Activated naive CD4-positive, alpha-beta T cell treated with anti-CD3 and anti-CD28 coated beads, Interleukin-2, amount 50 U/mL, for 16 hours (primary cell): ENCODE measurements at regions not wholly inside any gene's neighbourhood (a gene's known extent, or its start where the extent isn't known, plus 50 kb on each side); places are given as distances from the start of the nearest gene placed in this dataset.

Experiments used
- DNase-seq: peaks from one replicate; pipeline ENCODE4 v3.0.0-alpha.2; 2020

DNA sequence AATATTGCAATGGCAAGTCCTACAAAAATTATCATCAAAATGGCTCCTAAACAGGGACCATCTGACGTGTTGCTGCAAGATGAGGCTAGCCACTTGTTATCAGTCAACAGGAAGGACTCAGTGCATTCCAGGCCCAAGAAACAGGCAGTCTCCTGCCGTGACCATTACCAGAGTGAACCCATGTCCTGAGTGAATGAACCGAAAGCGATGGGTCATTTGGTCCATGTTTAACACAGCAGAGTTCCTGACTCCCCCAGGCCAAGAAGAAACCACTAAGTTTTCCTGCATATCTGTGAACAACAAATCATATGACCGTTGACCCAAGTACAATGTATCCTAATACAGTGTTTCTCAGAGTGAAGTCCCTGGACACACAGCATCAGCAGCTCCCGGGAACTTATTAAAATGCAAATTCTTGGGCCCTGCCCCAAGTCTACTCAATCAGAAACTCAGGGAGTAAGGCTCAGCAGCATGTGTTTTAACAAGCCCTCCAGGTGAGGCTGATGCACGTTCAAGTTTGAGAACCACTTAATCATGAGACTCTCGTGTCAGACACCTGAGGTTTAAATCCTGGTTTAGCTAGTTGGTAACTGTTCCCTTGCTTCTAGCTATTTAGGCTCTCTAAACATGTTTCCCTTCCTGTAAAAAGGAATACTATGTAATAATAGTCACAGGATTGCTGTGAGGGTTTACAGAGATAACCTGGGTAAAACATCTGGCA is 429.4 kb upstream of the MAF start:
- no peak for DNase-seq

- DNase-seq, result no peak
Observed at GRCh38 chr16:80029381-80029630, 428.8 kb upstream of the MAF start.

DNA sequence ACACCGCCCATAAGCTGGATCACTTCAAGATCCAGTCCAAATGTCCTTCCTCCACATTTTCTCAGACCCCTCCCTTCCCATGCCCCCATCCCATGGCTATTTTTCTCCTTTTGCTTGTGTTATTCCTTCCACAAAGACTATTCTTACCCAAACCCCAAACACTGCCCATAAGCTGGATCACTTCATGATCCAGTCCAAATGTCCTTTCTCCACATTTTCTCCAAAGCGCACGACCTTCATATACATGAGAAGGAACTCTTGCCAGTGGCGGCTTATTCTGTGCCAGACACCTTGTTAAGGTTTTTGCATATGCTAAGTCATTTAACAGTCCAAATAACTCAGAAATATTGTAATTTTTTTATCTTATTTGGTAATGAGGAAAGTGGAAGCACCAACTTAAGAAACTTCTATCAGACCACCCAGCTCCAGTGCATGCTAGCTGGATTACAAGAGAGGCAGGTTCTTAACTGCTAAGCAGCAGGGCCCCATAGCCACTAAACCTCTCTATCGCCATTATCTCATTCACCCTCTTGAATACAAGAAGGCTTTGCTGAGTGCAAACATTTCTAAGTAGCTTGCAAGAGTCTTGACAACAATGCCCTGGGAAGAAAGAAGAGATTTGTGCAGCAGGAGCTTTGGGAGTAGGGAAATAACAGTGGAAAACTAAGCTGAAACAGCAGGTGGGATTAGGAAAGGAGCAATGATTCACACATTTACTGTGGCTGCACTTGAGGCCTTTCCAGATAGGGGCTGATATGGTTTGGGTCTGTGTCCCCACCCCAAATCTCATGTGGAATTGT is 428.2 kb upstream of the MAF start:
- DNase-seq, result no peak

DNA sequence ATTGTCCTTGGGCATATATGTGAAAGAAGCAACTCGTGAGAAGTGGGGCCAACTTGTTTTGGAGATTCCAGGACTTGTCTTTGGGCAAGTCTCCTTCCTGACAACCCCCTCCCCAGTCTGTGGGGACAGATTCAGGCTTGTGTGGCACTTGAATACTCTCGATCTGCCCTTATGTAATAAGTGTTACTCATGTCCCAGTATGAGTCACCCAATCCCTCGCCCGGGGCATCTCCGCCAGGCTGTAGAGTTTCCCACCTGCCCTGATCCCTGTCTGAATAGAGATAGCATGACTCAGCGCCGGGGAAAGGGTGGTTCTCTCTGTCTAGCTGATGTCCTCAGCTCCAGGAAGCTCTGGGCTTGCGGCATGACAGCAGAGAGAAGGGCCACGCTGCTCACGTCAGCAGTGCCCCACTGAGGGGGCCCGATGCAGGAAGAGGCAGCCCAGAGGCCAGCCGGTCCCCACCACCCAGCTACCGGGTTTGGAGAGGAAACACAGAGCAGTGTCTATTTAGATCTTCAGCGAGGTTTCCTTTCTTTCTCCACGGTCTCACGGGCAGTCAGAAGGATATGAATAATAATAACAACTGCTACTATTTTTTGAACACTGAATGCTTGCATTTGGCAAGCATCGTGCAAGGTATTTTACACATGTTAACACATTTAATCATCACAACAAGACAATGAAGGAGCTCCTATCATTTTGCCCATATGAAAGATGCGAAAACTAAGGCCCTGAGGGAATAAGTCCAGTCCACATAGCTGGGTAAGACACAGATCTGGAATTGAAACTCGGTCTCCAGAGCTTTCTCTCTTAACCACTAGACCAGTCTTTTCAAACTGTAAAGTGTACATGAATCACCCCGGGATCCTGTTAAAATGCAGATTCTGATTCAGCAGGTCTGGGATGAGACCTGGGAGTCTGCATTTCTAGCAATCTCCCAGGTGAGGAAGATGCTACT is 426.7 kb upstream of the MAF start:
- peak; percentile 19 for DNase-seq

DNA sequence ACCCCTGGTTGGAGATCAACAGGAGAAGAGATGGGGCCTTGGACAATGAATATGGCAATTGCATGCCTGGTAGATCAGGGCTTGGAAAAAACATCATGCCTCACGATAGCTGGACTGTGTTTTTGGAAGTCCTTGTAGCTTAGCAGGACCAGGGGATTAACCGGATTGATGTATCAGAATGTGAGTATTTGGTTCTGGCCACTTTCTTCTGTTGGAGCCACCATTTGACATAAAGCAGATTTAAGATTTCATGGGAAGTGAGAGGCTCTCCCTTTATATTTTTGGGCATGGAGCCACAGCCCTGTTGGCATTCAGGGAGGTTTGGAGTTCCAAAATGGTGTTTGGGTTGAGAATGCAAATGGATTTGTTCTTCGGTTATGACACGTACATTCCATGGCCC is 424.7 kb upstream of the MAF start:
- no peak for DNase-seq

DNA sequence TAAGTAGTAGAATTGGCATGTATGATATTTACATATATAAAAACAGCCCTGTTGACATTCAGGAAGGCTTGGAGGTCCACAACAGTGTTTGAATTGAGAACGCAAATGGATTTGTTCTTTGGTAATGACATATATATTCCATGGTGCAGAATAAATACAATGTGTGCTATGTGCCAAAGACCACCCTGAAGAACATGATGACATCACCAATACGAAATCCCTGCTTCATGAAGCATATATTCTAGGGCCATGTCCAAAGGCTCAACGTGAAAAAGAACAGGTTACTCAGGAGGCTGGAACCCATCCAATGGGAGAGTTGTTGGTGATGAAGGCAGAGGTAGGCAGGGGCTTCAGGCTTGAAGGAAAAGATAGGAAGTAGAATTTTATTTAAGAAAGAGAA is 423.9 kb upstream of the MAF start:
- no peak for DNase-seq

- DNase-seq, result no peak
Observed at GRCh38 chr16:80023865-80024264, 423.3 kb upstream of the MAF start.

- no peak for DNase-seq
Observed at GRCh38 chr16:80019395-80019794, 418.9 kb upstream of the MAF start.

DNA sequence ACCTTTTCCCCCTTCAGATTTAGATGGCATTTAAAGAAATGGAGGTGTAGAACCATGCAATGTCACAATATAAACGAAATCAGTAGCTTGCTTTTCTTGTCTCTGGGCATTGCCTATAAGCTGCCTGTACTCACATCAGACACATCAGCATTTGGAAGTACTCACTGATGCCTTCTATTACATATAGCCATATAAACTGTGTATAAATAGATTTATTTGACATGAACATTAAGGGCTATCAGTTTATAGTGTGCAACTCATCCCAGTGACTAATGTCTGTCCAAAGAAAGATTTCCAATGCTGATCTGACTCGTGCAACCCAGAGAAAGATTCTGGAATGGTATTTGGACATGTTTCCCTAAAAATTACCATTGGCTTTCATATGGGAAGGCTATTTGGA is 417.9 kb upstream of the MAF start:
- DNase-seq, result no peak

DNA sequence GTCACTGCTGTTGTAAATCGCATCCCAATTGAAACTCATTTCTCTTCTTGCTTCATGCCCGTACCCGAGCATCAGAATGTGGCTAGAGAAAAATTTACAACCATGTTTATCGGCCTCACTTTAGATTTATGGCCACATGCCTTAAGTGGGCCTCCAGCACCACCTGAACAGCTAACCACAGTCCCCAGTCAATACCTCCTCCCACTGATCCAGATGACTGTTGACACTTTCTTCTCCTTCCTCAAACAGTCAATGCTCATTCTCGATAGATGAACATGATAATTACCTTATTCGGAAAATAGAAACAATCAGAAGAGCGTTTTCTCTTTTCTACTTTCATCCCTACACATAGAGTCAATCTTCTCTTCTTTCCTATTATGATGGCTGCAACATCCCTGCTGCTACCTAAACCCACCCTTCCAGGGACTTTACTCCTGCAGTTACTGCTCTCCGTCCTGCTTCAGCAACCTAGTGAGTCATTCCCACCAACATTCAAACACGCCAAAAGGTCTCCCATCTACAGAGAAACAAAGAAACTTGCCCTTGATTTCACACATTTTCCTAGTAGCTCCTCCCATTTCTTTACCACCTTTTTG is 416.3 kb upstream of the MAF start:
- DNase-seq, result no peak

DNA sequence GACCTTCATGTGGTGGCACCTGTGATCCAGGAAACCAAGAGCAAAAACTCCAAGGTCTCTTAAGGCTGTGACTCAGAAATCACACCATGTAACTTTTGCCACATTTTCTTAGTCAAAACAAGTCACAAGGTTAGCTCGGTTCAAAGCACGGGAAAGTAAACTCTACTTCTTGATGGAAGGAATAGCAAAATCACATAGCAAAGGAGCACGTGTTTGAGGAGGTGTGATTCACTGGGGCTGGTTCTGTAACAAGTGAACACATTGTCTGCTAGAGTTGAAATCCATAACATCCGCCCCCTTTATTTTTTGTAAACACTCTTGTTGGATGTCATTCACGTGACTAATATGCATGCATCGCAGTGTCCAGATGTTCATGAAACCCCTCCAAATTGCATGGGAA is 415.0 kb upstream of the MAF start:
- DNase-seq, result no peak

GRCh38 chr16:80014241-80014939 is 413.9 kb upstream of the MAF start:
- no peak for DNase-seq

DNA sequence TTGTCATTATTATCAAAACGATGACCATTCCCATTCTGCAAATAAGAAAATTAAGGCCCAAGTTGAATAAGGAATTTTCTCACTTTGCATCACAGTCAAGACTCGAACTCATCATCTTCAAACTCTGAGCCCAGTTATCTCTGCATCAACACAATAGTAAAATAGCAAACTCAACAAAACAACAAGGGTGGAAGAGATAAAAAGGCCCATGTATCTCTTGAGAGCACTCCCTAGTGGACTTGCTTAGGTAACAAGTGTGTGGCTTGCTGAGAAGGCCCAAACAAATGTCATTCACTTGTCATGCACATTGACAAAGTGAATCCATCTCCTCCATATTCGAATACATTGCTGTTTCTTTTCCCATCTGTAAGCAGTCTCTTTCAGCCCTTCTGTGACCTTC is 412.0 kb upstream of the MAF start:
- DNase-seq, result no peak

- no peak for DNase-seq
Observed at GRCh38 chr16:80009971-80010659, 409.6 kb upstream of the MAF start.

GRCh38 chr16:80008857-80009256 is 408.3 kb upstream of the MAF start:
- no peak for DNase-seq

DNA sequence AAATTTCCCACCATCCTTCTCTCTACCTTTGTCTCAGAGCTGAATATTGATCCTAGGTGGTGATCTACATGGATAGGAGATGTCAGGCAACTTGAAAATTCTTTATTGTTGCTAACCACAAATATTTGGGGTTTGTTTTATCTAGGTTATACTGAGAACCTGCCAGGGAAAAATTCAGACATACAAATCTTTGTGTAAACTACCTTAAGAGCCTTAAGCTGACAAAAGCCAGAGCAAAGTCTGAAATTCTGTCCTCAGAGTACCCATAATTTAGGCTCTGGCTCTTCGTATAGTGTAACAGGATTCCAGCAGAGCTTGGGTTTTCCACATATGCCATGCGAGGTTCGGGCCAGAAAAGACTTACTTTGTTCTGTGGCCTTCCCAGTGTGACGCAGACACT is 406.7 kb upstream of the MAF start:
- no peak for DNase-seq

DNA sequence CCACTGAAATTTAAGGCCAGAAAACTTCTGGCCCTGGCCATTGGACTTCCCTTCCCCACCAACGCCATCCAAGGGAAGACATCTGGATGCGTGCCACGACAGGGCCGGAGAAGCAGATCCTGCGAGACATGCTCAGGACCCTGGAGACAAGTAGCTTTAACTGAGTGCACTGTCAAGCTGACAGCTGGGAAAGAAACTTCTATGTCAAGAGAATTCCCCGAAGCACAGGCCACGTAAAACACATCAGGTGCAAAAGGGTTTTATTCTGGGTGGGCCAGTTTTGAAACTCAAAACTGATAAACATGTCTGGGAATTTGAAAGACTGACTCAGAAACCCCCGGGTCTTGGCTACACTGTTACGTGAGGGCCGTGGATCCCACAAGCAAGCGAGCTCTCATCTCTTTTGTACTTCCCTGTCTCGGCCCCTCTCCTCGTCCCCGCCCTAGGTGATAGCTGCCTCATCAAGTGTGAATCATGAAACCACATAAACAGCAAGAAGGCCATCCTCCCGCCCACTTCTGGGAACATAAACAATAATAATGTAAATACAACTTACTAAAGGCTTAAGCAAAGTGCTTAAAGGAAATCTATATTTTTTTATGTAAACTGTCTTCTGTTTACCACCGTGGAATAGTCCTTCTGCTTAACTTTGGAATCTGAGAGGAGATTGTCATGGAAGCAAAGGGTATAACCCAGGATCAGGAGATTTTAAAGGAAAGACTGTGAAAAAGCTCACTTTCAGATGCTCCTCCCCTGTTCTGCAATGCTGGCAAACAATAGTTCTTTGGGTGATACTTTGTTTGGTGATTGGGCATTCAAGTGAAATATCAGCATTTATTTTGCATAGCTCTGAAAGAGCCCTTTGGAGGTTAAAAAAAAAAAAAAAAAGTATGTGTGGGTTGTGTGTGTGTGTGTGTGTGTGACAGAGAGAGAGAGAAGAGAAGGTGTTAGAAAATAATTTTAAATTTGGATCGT is 406.0 kb upstream of the MAF start:
- no peak for DNase-seq

DNA sequence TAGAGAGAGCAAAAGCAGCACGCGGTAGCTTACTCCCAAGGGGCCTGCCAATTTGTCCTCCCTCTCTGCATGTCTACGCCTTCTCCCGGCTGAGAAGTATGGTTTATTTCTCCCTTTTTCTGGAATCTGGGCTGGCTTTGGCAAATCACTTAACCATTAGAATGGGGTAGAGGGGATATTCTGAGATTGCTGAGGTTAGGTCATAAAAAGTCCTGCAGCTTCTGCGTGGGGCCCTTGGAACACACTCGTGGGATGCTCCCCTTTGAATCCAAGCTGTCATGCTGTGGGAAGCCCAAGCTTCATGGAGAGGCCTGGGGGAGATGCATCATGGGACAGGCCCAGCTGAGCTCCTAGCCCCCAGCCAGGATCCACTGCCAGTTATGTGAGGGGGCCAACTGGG is 403.6 kb upstream of the MAF start:
- no peak for DNase-seq

DNA sequence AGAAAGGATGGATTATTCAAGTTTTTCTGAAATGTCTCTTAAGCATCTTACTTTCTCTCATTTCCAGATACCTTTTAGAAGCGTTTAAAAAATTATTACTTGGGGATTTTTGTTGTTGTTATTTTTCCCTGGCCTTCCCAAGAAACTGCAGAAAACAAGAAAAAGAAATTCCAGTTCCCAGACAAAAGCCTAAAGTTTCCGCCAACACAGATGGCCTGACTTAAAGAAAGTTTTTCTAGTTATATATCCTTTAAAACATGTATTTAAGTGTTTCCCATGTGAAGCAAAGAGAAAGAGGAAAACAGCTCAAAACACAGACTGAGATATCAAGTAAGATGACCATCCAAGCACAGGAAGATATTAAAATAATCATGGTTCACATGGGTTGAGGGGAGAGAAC is 401.7 kb upstream of the MAF start:
- DNase-seq, result no peak

DNA sequence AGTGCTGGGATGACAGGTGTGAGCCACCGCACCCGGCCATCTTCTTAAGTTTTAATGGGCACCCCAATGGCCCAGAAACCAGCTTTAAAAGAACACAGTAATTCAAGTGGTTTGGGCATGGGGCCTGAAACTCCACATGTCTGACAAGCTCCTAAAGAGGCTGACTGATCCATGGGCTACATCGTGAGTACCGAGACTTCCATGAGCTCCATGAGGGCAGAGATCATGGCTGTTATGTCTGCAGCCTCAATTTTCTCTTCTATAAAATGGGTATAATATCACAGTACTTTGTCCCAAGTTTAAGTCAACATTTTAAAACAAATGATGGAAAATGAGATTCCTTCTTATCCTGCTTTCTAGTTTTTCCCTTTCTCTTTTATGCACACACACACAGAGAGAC is 397.6 kb upstream of the MAF start:
- no peak for DNase-seq

DNA sequence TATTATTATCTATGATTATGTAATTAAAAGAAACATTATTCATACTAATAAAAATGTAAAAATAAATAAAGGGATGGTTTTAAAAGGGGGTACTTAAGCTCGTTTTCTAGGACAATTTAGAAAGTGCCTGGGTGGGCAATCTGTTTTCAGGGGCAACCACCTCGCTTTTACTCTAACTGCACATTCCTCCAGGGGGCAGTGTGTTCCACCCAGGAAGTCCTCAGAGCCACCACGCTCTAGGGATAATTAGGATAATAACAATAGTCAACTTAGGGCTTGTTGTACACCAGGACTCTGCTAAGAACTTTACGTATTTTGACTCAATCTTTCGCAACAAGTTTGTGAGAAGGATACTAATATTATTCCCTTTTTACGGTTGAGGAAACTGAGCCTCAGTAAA is 396.7 kb upstream of the MAF start:
- no peak for DNase-seq
